ENCODE measurements at regions not wholly inside any gene's neighbourhood (a gene's known extent, or its start where the extent isn't known, plus 50 kb on each side); places are given as distances from the start of the nearest gene placed in this dataset.

DNA sequence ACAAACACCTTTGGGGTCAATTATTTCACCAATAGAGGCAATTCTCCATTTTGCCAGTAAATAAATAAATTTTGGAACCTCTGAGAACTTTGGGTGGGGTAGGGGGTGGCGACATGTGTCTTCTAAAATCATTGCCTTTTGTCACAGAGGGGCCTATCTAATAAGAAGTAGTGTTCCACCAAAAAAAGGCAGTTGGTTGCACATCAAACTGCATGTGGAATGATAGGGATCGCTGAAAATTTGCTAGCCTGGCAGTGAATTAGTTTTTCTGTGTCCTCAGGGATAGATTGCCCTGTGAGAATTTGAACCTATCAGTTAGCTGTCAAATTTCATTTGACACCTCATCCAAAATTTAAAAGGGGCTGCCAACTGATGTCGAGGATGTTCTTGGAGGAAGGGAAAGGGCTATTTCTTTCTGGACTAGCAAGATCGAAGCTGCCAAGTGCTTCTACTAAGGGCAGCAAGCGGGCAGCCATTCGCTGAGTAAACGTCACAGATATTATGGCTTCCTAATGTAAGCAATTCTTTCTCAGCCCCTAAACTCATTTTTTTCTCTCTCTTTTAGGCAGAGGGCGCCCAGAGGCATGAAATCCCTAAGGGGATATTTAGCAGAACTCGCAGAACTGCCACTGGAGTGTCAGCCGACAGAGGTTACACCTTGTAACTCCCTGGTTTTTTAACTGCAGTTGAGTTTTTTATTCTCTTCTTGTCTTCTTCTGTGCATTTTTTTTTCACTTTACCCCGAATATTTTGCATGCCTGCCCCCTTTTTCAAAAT lies 2208.1 kb upstream of the WWC1 start:
- TF ChIP-seq POLR2AphosphoS5 (IDR thresholded peaks at IDR 0.05): no peak
- TF ChIP-seq, protein P1, sequence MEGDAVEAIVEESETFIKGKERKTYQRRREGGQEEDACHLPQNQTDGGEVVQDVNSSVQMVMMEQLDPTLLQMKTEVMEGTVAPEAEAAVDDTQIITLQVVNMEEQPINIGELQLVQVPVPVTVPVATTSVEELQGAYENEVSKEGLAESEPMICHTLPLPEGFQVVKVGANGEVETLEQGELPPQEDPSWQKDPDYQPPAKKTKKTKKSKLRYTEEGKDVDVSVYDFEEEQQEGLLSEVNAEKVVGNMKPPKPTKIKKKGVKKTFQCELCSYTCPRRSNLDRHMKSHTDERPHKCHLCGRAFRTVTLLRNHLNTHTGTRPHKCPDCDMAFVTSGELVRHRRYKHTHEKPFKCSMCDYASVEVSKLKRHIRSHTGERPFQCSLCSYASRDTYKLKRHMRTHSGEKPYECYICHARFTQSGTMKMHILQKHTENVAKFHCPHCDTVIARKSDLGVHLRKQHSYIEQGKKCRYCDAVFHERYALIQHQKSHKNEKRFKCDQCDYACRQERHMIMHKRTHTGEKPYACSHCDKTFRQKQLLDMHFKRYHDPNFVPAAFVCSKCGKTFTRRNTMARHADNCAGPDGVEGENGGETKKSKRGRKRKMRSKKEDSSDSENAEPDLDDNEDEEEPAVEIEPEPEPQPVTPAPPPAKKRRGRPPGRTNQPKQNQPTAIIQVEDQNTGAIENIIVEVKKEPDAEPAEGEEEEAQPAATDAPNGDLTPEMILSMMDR (IDR thresholded peaks at IDR 0.05 in 8 of 11, conservative IDR thresholded peaks at IDR 0.05 in 3 of 11): no peak
